GM20000 (cell line): ENCODE measurements at regions not wholly inside any gene's neighbourhood (a gene's known extent, or its start where the extent isn't known, plus 50 kb on each side); places are given as distances from the start of the nearest gene placed in this dataset.

Experiments
- DNase-seq: peaks from one replicate; pipeline ENCODE4 v3.0.0; 2012; ENCODE audit warnings: low spot score
- TF ChIP-seq, protein P1 (sequence below): IDR thresholded peaks from 2 replicates; pipeline ENCODE4 v1.5.1; 2012; ENCODE audit warnings: mild to moderate bottlenecking, control low read depth; ENCODE audit errors: extremely low read depth, missing control alignments

DNA sequence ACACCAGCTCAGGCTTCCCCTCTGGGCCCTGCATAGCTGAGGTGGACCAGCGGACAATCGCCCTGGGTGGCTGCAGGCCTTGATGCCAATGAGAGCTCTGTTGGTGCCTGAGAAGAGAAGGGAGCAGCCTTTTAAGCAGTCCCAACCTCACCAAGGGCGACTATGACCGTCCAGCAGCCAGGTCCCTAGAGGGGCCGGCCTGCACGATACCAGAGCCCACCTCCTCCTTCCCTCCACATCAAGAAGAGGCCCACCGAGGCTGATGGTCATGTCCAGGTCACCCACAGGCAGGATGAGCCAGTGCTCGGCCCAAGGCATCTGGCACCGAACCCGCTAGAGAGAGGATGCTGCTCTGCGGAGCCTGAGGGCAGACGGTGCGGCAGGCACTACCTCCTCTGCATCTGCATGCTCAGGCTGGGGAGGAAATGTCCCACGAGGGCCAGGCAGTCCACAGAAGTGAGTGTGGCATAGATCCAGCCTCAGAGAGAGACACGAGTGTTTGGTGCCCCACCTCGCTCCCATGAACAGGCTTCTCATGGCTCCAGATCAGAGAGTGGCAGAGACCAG, 219.4 kb downstream of the TUBA3C start:
- TF ChIP-seq, protein P1, sequence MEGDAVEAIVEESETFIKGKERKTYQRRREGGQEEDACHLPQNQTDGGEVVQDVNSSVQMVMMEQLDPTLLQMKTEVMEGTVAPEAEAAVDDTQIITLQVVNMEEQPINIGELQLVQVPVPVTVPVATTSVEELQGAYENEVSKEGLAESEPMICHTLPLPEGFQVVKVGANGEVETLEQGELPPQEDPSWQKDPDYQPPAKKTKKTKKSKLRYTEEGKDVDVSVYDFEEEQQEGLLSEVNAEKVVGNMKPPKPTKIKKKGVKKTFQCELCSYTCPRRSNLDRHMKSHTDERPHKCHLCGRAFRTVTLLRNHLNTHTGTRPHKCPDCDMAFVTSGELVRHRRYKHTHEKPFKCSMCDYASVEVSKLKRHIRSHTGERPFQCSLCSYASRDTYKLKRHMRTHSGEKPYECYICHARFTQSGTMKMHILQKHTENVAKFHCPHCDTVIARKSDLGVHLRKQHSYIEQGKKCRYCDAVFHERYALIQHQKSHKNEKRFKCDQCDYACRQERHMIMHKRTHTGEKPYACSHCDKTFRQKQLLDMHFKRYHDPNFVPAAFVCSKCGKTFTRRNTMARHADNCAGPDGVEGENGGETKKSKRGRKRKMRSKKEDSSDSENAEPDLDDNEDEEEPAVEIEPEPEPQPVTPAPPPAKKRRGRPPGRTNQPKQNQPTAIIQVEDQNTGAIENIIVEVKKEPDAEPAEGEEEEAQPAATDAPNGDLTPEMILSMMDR = no peak
- no peak for DNase-seq

DNA sequence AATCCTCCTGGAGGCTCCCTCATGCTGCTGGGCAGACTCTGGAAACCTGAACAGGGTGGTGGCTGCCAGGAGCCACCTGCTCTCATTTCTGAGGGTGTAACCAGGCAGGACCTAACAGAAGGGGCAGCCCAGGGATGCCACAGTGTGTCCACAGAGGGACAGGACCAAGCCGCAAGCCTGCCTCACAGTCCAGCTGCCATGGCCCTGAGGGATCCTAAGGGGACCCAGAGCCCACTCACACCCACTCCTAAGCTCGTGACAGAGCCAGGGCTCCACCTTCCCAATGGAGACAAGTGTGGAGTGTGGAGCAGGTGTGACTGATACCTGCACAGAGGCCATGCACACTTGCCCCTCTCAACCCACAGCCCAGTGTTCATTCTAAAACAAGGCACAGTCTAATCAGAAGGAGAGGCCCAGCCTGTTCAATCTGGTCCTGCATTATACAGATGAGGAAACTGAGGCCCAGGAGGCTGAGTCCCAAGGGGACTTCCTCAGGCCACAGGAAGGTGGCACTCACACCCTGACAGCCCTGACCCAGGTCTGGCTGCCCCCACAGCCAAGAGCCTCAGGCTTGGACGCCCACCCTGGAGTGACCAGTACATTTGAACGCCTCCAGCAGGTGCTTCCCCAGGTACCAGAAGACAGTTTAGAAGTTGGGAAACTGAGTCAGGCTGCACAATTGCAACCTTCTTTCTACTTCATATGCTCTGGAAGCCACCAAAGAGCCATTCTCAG, 220.1 kb downstream of the TUBA3C start:
- no peak for DNase-seq
- TF ChIP-seq, protein P1 = no peak

DNA sequence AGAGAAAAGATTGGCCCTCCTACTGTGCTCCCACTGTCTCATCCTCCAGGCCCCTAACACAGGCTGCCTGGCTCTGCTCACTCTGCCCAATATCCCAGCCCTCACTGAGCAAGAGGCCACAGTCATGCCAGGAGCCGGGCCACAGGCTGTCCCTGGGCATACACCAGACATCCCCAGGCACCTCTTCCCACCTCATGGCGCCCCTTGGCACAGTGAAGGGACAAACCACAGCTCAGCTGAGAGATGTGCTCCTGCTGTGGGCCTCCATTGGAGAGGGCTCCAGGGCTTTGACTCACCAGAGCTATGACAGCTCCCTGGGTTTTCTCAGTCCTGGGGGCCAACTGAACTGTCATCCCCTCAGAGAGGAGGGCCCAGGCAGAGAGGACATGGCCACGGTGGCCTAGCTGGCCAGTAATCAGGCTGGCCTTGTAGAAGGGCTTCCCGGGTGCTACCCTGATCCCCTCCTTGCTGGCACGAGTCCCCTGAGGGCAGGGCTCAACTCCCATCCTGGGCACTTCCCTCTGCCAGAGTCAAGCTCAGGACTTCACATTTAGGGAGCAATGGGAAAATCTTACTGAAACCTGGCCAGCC, 220.9 kb downstream of the TUBA3C start:
- TF ChIP-seq, protein P1 = no peak
- DNase-seq = no peak

DNA sequence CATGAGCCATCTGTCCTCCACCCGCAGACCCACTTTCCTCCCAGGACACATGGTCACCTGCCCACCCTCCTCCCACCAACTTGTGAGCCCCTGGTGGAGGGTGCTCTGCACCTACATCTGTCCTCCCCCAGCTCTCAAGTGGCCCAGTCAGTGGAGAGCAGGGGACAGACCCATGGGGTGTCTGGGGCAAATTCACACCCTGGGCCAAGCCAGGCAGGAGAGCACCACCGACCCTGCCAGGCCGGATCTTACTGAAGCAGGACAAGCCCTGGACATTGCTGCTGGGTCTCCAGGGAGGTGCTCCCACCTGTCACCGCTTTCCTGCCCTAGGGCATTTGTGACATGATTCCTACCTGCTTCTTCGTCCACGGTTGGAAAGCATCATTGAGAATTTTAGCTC, 221.6 kb downstream of the TUBA3C start:
- TF ChIP-seq, protein P1 = no peak

DNA sequence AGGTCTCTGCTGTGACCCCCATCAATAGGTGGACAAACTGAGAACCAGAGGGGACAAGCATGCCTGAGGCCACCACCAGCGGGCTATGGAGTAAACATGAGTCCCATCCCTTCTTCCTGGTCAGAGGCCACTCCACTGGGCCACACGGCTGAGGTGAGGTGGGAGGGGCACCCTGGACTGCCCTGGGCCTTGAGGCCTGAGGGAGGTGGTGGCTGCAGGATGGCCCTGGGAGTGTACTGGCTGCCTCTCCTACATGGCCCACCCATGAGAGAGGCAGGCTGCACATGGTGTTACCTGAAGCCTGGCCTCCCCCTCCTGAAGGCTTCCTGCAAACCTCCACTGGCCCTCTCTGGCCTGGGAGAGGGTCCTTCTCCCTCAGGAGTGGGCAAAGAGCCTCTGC, 222.4 kb downstream of the TUBA3C start:
- TF ChIP-seq, protein P1 = no peak
- no peak for DNase-seq

More for the DNA sequence above, 221.6 kb downstream of the TUBA3C start:
- DNase-seq = no peak

DNA sequence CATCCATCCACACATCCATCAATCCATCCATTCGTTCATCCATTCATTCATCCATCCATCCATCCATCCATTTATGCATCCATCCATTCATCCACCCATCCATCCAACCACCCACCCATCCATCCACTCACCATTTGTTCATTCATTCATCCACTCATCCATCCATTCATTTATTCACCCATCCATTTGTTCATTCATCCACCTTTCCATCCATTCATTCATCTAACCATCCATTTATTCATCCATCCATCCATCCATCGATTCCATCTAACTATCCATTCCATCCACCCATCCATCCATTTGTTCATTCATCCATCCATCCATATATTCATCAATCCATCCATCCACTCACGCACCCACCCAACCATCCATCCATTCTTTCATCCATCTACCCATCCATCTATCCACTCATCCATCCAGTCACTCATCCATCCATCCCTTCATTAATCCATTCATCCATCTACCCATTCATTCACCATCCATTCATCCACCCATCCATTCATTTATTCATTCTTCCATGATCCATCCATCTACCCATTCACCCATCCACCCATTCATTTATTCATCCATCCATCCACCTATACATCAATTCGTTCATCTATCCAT, 225.0 kb downstream of the TUBA3C start:
- DNase-seq = no peak
- TF ChIP-seq, protein P1 = no peak

DNA sequence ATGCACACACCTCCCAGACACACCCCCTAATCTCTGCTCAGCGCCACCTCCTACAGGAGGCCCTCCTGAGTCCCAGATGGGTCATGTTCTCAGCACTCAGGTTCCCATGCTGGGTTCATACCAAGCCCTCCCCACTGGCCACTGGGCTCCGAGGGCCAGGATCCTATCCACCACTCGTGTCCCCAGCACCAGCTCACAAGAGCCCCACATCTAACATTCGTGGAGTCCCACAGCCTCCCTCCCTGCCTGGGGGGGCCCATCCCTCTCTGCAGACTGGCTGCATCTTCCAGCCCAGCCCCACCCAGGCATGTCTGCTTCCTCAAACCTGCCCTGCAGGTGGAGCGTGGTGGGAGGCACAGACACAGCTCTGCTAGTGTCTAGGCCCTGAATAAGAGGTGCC, 227.4 kb downstream of the TUBA3C start:
- no peak for DNase-seq
- TF ChIP-seq, protein P1 = no peak
